ENCODE measurements at regions not wholly inside any gene's neighbourhood (a gene's known extent, or its start where the extent isn't known, plus 50 kb on each side); places are given as distances from the start of the nearest gene placed in this dataset.

DNA sequence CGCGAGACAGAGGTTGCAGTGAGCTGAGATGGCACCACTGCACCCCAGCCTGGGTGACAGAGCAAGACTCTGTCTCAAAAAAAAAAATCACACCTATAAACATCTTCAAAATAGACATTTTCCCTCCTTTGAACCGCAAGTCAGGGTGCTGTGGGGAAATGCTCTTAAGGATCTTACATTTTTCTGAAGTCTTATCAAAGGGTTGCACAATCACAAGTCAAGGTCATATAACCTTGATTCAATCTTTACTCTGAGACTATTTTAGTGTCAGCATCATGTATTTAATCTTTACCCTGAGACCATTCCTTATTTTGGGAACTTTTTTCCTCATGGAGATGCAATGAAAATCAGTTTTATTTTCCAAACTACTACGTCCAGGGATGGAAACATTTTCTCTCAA lies 62.8 kb upstream of the RANBP3L start:
- TF ChIP-seq CTCF (IDR thresholded peaks at IDR 0.05) = no peak
- no peak for TF ChIP-seq POLR2A (IDR thresholded peaks at IDR 0.05)

Data from uterus (tissue), 2 donors.